NOMO-1 (cell line): ENCODE measurements at regions not wholly inside any gene's neighbourhood (a gene's known extent, or its start where the extent isn't known, plus 50 kb on each side); places are given as distances from the start of the nearest gene placed in this dataset.

Experiments used
- DNase-seq, 2 experiments: peaks; one replicate each; lab custom pipeline; 2025; ENCODE audit not compliant: unreplicated experiment in 2 of 2; lab: John Stamatoyannopoulos, UW

GRCh38 chr3:43892526-43892925, 201.8 kb downstream of the ABHD5 start:
- peak; percentile 78 to 92 for DNase-seq

DNA sequence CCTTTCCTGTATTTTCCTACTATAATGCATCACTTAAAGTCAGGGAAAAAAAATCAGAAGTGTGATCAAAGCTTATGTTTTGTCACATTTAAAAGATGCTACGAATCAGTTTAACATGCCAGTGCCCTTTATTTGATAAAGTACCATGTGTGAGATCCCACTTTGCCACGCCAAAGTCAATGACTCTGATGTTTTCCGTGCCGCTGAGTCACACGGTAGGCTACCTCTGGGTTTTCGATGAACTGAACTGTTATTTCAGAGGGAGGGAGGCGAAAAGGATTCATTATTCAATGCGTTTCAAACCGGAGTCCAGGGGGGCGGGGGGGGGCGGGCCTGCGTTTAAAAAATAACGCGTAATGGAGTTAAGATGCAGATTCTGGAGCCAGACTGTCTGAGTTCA, 203.0 kb downstream of the ABHD5 start:
- no peak for DNase-seq

GRCh38 chr3:43894176-43895049, 203.7 kb downstream of the ABHD5 start:
- peak in 1 of 2 experiments; percentile 16 for DNase-seq

DNA sequence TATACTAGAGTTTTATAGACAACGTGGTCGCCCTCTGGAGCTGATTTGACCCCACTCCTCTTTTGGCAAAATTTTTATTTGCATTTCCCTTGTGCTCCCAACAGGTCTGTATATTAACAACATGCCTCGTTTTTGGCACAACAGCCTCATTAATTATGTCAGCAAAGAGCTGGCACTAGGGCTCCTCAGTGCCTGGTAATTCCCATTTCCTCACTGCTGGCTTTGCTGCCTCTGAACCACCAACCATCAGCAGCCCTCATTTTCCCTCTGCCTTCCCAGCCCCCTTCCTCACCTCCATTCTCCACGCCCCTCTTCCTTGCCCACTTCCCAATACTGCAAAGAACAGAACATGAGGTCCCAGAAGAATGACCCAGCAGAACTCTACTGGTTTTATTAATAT, 204.8 kb downstream of the ABHD5 start:
- no peak for DNase-seq

GRCh38 chr3:43902415-43902814, 211.7 kb downstream of the ABHD5 start:
- no peak for DNase-seq

DNA sequence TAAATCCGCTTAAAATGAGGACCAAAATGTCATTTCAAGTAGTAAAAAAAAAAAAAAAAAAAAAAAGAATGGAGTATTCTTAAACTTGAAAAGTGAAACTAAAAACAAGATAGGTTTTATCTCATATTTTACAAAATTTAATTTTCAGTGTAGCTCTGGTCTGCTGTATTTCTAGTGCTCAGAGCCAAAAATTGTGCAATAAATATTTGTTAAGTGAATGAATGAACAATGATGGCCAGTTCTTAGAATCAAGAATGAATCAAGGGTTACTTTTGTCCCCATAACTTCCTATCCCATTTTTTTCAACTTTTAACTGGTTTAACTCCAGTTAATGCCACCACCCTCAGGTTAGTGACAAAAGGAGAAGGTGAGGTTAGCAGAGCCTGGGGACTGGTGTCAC, 214.4 kb downstream of the ABHD5 start:
- DNase-seq: no peak

GRCh38 chr3:43906849-43907507, 216.2 kb downstream of the ABHD5 start:
- DNase-seq: peak in 1 of 2 experiments; percentile 36

GRCh38 chr3:43907508-43907858, 216.7 kb downstream of the ABHD5 start:
- DNase-seq: peak; percentile 76 to 95

- no peak for DNase-seq
Observed at GRCh38 chr3:43908456-43908855, 217.7 kb downstream of the ABHD5 start.

DNA sequence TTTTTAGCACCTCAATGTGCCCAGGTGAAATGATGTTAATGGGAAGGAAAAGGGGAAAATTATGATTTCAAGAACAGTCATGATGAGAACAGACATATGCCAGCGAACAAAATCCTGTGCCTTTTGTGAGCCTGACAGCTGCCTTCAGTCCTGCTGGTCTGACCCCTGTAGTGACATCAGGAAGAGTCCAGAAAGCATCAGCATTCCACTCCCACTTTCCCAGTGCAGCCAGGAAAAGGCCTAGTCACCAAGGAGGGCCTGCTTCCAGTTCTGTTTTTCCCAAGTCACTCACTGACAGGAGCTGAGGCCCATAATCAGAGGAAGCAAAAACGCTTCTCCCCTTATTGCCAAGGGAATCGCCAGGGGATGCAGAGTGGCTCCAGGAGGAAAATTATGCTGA, 218.4 kb downstream of the ABHD5 start:
- DNase-seq: no peak

DNA sequence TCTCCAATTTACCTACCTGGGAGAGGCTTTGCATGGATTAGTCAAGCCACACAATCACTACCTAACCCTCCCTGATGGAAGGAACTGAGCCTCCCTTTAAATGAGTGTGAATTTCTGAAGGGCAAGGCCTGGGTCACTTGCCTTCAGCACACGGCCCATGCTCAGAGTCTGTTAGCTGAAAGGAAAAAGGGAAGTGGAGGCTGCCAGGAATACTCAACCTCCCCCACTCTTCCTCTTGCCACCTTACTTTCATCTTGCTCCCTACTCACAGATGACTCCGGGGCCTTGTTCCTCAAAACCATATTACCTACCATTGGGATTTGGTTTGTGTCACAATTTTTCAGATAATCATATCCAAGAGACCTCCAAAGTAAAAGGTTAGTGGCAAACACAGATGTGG, 220.0 kb downstream of the ABHD5 start:
- DNase-seq: peak in 1 of 2 experiments; percentile 44

DNA sequence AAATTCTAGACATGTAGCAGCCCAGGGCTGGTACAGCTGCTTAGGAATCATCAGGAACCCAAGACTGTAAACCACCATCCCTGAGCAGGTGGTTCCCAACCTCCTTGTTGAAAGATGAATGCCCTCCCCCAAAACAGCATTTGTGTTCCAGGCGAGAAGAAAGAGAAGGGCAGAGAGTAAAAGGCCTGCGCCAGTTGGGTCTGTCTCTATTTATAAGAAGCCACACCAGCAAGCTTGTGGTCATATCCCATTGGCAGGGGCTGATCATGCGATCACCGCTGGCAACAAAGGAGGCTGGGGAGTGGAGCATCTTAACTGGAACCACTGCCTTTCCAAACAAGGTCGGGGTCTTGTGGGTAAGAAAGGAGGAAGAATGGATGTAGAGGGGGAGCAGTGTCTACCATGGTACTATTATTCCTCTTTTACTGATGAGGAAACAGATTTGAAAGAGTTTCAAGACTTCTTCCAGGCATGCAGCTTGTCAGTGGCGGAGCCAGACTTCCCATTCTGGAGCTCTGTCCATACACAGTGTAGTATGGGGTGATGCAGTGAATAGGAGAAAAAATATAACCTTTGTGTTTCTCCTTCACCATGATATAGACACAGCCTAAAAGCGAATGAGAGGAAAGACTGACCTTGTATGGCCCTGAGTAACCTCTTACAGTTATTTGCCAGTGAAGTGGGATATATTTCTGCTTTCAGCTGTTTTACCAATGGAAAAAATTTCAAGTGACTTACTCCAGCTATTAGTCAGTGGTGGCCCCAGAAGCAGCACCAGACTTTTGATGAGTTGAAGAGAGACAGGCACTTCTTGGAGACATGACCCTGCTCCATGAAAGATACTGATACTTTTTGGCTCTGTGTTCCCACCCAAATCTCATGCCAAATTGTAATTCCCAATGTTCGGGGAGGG, 222.6 kb downstream of the ABHD5 start:
- DNase-seq: no peak

DNA sequence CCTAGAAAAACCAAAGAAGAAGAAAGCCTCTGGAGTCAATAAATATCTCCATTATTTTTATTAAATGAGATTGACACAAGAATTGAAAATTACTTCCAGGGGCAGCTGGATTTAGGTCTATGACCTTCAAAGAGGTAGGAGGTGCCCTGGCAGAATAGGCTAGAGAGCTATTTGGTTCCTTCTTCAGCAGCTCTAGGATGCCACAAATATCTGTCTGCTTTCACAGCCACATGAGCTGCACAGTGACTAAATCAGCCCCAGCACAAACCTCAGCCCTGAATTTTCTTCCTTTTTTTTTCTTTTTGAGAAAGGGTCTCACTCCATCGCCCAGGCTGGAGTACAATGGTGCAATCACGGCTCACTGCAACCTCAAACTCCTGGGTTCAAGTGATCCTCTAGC, 223.5 kb downstream of the ABHD5 start:
- no peak for DNase-seq

- no peak for DNase-seq
Observed at GRCh38 chr3:43915546-43915945, 224.8 kb downstream of the ABHD5 start.

GRCh38 chr3:43917361-43917760, 226.6 kb downstream of the ABHD5 start:
- DNase-seq: no peak

GRCh38 chr3:43919029-43919428, 228.3 kb downstream of the ABHD5 start:
- peak; percentile 36 to 78 for DNase-seq

DNA sequence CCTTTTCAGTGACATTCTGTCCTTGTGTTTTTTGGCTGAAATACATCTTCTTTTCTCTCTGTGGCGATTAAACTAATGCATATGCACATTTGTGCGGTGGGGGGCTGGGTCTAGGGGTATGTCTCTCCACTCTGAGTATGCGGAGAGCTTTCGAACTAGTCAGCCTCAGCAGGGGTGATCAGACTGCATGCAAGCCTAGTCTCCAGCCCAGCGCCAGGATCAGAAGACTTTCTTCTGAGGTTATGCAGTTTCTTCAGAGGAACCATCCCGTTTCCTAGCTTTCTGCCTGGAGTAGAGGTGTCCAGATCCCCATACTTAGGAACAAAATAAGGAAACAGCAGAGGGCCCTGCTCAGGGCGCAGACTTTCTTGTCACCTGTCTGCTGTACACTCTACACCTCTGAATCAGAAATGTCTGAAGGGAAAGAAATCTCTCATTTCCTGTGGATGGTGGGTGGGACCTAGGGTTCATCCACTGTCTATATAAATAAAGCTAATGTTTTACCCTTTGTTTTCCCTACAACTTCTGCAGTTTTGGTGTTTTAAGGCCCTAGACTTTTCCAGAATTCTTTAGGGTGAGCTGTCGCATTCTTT, 230.4 kb downstream of the ABHD5 start:
- DNase-seq: no peak

GRCh38 chr3:43922374-43922773, 231.6 kb downstream of the ABHD5 start:
- DNase-seq: no peak

- DNase-seq: peak in 1 of 2 experiments; percentile 12
Observed at GRCh38 chr3:43923104-43923882, 232.6 kb downstream of the ABHD5 start.

DNA sequence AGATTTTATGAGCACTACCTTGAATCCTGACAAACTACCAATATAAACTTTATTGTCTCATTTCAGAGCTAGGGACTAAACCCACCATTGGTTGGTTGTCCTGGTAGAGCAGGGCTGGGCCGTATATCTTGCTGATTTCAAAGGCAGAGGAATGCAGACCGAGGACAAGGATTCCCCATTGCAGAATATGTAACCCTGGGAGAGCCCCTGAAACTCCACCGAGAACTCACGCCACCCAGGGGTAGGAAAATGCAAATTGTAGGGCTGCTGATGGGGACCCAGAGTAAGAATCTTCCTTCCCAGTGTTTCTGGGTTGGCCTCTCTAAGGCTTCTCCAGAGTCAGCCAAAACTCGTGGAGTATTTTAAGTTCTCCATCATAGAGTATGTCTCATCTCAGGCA, 235.3 kb downstream of the ABHD5 start:
- no peak for DNase-seq
